ENCODE measurements at regions not wholly inside any gene's neighbourhood (a gene's known extent, or its start where the extent isn't known, plus 50 kb on each side); places are given as distances from the start of the nearest gene placed in this dataset.

- DNase-seq (ENCODE audit: low read depth) (no peak), FAIRE-seq (no peak)
- H3K27me3 ChIP-seq (ENCODE audit: control insufficient read depth, insufficient read depth, low read length) = no peaks in the 10 kb centered on the region
- no peak overlapping the region for H3K4me3 ChIP-seq (ENCODE audit: low read depth, low read length)
- no peak for TF ChIP-seq CTCF (IDR thresholded peaks at IDR 0.05; ENCODE audit: insufficient read depth, low read length, severe bottlenecking)
- no peaks in the 10 kb centered on the region for H3K36me3 ChIP-seq (ENCODE audit: control insufficient read depth, insufficient read depth, low read length)
Observed at GRCh38 chr5:118249386-118249785, 739.0 kb downstream of the DTWD2 start.

GRCh38 chr5:118247458-118247857 lies 740.9 kb downstream of the DTWD2 start:
- Histone ChIP-seq H3K36me3 (ENCODE audit: control insufficient read depth, insufficient read depth, low read length) (no peaks in the 10 kb centered on the region), H3K27me3 (ENCODE audit: control insufficient read depth, insufficient read depth, low read length) (no peaks in the 10 kb centered on the region), H3K4me3 (ENCODE audit: low read depth, low read length) (no peak overlapping the region)
- DNase-seq (ENCODE audit: low read depth) (no peak), FAIRE-seq (peak; percentile 36)
- TF ChIP-seq CTCF (IDR thresholded peaks at IDR 0.05; ENCODE audit: insufficient read depth, low read length, severe bottlenecking) = no peak

GRCh38 chr5:118243613-118244012 lies 744.7 kb downstream of the DTWD2 start:
- Histone ChIP-seq H3K36me3 (ENCODE audit: control insufficient read depth, insufficient read depth, low read length) (no peaks in the 10 kb centered on the region), H3K4me3 (ENCODE audit: low read depth, low read length) (no peak overlapping the region), H3K27me3 (ENCODE audit: control insufficient read depth, insufficient read depth, low read length) (no peaks in the 10 kb centered on the region)
- DNase-seq (ENCODE audit: low read depth) (no peak), FAIRE-seq (no peak)
- TF ChIP-seq CTCF (IDR thresholded peaks at IDR 0.05; ENCODE audit: insufficient read depth, low read length, severe bottlenecking) = no peak

GRCh38 chr5:118243068-118243467 lies 745.3 kb downstream of the DTWD2 start:
- TF ChIP-seq CTCF (IDR thresholded peaks at IDR 0.05; ENCODE audit: insufficient read depth, low read length, severe bottlenecking) = no peak
- H3K36me3 ChIP-seq (ENCODE audit: control insufficient read depth, insufficient read depth, low read length) = no peaks in the 10 kb centered on the region
- no peak for FAIRE-seq
- H3K27me3 ChIP-seq (ENCODE audit: control insufficient read depth, insufficient read depth, low read length) = no peaks in the 10 kb centered on the region
- no peak for DNase-seq (ENCODE audit: low read depth)
- no peak overlapping the region for H3K4me3 ChIP-seq (ENCODE audit: low read depth, low read length)

DNA sequence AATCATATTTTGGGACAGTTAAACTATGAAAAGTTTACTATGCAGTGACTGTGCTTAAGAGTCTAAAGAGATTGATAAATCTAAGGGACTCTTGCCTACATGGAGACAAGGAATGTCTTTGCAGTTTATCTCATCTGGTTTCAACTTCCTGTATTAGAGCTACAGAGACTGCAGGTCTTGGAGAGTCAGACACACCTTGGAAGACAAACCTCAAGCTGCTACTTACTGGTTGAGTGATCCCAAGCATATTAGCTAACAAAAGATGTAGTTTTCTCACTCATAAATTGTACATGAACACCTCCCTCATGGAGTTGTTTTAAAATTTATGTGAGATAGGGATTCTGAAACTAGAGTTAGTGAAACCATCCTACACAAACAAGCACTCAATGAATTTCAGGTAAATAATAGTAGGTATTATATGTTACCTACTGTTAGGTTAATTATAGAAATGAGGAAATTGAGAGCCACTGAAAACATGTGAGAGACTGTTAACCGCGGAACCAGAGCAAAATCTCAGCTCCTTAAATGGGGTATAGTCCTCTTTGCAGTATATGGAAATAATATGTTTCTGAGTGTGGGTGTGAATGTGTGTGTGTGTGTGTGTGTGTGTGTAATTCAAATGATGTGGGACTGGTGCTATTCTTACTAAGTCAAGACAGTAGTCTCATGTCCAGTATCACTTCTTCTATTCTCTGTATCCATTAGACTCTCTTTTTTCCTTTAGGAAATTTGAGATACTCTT lies 752.1 kb downstream of the DTWD2 start:
- FAIRE-seq (no peak), DNase-seq (ENCODE audit: low read depth) (no peak)

More for the DNA sequence above, 752.1 kb downstream of the DTWD2 start:
- Histone ChIP-seq H3K27me3 (ENCODE audit: control insufficient read depth, insufficient read depth, low read length) (no peaks in the 10 kb centered on the region), H3K36me3 (ENCODE audit: control insufficient read depth, insufficient read depth, low read length) (no peaks in the 10 kb centered on the region), H3K4me3 (ENCODE audit: low read depth, low read length) (no peak overlapping the region)
- no peak for TF ChIP-seq CTCF (IDR thresholded peaks at IDR 0.05; ENCODE audit: insufficient read depth, low read length, severe bottlenecking)

All from bronchial epithelial cell (primary cell).